ENCODE measurements at regions not wholly inside any gene's neighbourhood (a gene's known extent, or its start where the extent isn't known, plus 50 kb on each side); places are given as distances from the start of the nearest gene placed in this dataset.

- no peak for TF ChIP-seq CTCF (IDR thresholded peaks at IDR 0.05; ENCODE audit: low read depth, low read length, missing control alignments)
- H3K4me3 ChIP-seq (replicated peaks; ENCODE audit: low read depth, low read length): no peak overlapping the region
- DNase-seq (ENCODE audit: extremely low read depth, low read depth): no peak
These were observed 232.9 kb downstream of the BUD13 start for GRCh38 chr11:116539836-116540418.

DNA sequence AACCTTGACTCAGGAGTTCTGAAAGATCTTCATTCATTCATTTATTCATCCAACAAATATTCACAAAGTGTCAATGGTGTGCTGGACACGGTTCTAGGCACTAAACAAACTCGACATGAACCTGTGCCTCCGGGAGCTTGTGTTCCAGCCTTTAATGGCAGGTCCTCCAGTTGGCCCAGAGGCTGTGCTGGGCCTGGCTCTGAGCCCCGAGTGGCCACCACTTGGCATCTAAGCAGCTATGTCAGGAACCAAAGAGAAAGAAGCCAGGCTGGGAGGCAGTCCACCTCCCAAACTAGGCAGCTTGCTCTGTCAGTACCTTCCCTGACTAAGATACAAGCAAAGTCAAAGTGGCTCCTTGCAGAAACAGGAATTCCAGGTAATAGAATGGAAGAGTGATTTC lies 233.6 kb downstream of the BUD13 start:
- no peak for DNase-seq (ENCODE audit: extremely low read depth, low read depth)
- no peak for TF ChIP-seq CTCF (IDR thresholded peaks at IDR 0.05; ENCODE audit: low read depth, low read length, missing control alignments)

GRCh38 chr11:116538677-116539076 lies 234.1 kb downstream of the BUD13 start:
- DNase-seq (ENCODE audit: extremely low read depth, low read depth): no peak
- no peak for TF ChIP-seq CTCF (IDR thresholded peaks at IDR 0.05; ENCODE audit: low read depth, low read length, missing control alignments)
- no peak overlapping the region for H3K4me3 ChIP-seq (replicated peaks; ENCODE audit: low read depth, low read length)

More for the DNA sequence above, 233.6 kb downstream of the BUD13 start:
- no peak overlapping the region for H3K4me3 ChIP-seq (replicated peaks; ENCODE audit: low read depth, low read length)

DNA sequence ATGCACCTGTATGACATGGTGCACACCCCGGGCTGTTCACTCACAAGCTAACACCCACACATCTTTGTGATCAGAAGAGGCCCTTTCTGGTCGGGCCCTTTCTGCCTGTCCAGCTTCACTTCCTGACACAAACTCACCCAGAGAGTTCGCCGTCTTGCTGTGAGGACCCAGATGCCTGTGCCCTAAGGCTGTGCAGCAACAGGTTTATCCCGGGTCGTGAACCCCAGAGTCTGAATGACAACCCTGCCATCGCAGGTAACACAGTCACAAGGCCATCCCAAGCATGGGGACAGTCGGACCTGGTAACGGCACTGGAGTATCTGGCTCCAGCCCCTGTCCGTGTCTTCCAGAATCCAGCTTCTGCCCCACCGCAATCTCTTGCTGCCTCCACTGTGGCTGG lies 235.1 kb downstream of the BUD13 start:
- DNase-seq (ENCODE audit: extremely low read depth, low read depth): no peak
- no peak overlapping the region for H3K4me3 ChIP-seq (replicated peaks; ENCODE audit: low read depth, low read length)
- TF ChIP-seq CTCF (IDR thresholded peaks at IDR 0.05; ENCODE audit: low read depth, low read length, missing control alignments): no peak

DNA sequence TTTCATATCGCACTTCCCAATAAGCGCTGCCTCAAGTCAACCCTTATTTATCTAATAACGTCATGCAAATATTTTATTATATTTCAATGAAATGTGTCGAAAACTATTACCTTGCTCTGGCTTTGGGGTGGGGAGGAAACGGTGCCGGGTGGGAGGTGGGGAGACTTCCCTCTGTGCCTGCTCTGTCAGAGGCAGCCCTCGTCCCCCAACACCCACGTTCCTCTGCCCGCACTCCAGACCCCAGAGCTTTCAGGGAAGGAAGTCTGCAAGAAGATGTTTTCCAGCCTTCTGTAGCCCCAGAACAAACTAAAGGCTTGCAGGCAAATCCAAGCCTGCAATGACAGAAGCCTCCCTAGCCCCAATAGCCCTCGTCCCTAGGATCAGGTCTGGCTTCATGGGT lies 235.7 kb downstream of the BUD13 start:
- no peak for TF ChIP-seq CTCF (IDR thresholded peaks at IDR 0.05; ENCODE audit: low read depth, low read length, missing control alignments)
- no peak for DNase-seq (ENCODE audit: extremely low read depth, low read depth)
- H3K4me3 ChIP-seq (replicated peaks; ENCODE audit: low read depth, low read length): no peak overlapping the region

DNA sequence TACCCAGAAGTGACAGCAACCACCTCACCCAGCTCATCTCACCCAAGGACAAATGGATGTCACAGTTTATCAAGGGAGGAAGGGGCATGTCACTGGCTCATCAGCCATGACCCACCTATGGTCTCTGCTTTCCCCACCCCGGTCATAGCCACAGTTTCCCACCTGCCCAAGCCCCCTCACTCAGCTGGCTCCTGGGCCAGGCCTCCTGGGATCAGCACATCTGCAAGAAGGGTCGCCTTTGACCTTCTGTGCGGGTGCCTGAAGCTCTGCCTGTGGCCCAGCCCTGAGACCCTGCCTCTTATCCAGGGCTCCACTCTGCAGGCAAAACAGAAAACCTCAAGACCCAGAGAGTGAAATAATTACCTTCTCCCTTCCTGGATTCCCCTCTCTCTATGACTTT lies 236.4 kb downstream of the BUD13 start:
- no peak overlapping the region for H3K4me3 ChIP-seq (replicated peaks; ENCODE audit: low read depth, low read length)
- TF ChIP-seq CTCF (IDR thresholded peaks at IDR 0.05; ENCODE audit: low read depth, low read length, missing control alignments): no peak

GRCh38 chr11:116535994-116536393 lies 236.8 kb downstream of the BUD13 start:
- no peak for DNase-seq (ENCODE audit: extremely low read depth, low read depth)
- no peak for TF ChIP-seq CTCF (IDR thresholded peaks at IDR 0.05; ENCODE audit: low read depth, low read length, missing control alignments)
- no peak overlapping the region for H3K4me3 ChIP-seq (replicated peaks; ENCODE audit: low read depth, low read length)

More for the DNA sequence above, 236.4 kb downstream of the BUD13 start:
- DNase-seq (ENCODE audit: extremely low read depth, low read depth): no peak
